GM23248 (cell line): ENCODE measurements at regions not wholly inside any gene's neighbourhood (a gene's known extent, or its start where the extent isn't known, plus 50 kb on each side); places are given as distances from the start of the nearest gene placed in this dataset.

Experiments
- EZH2 ChIP-seq: fragments of 200-600 bp; sonication (generic); IDR thresholded peaks from 2 replicates; pipeline ENCODE4 v1.6.1; 2018; ENCODE audit warnings: antibody characterized with exemption, mild to moderate bottlenecking; ENCODE audit not compliant: insufficient read depth, poor library complexity, severe bottlenecking
- EZH2phosphoT487 ChIP-seq: fragments of 200-600 bp; sonication (generic); IDR thresholded peaks from 2 replicates; pipeline ENCODE4 v1.6.1; 2018; ENCODE audit warnings: antibody characterized with exemption, moderate library complexity, mild to moderate bottlenecking, low read depth; ENCODE audit not compliant: insufficient read depth

DNA sequence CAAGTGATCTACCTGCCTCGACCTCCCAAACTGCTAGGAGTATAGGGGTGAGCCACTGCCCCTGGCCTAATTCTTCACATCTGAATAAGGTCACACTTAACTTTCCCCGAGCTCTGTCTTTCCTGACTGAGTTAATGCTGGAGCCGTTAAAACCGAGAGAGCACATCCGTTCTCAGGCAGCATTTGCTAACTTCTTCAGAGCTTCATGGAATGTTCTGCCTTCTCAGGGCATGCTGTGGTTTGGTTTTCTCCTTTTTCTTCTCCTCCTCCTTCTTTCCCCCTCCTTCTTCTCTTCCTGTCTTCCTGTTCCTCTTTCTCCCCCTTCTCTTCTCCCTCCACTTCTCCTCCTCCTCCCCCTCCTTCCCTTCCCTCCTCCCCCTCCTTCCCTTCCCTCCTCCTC, 119.9 kb downstream of the ASMT start:
- TF ChIP-seq EZH2phosphoT487 (no peak), EZH2 (no peak)
